Effector CD4-positive, alpha-beta T cell (primary cell): ENCODE measurements at regions not wholly inside any gene's neighbourhood (a gene's known extent, or its start where the extent isn't known, plus 50 kb on each side); places are given as distances from the start of the nearest gene placed in this dataset.

Experiments
- DNase-seq: peaks from one replicate; pipeline ENCODE4 v3.0.0-alpha.2; 2020

DNA sequence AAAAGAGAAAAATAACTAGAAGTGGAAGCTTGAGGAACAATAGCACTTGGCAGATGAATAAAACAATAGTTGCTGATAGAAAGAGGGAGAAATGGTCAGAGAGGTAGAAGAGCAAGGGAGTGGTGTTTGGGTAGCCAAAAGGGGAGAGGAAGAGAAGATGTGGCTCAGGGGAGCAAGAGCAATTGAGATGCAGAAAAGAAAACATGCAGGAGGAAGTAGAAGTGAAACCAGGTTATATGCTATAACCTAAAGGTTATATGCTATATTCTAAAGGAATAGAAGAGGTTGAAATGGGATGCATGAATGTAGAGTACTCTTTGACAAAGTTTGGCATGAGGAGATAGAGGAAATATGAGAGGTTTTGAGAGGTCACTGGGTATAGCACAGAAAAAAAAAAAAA is 759.5 kb downstream of the SATB2 start:
- DNase-seq: no peak

- no peak for DNase-seq
These were observed 759.9 kb downstream of the SATB2 start for GRCh38 chr2:198697794-198698193.

DNA sequence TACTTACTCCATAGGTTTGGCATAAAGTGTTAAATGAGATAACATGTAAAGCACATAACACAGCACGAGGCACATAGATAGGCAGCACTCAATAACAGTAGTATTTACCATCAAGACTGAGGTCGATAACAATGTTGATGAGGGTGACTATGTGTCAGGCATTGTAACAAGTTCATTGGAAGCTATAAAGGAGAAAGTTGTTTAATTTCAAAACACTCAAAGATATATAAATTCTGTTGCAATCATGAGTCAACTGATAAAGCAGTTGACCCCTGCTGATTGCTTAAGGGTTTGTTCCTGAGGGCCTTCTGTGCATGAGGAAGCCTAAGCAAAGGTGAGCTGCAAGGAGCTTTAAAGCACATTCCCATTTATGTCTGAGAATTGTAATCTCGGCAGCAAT is 760.5 kb downstream of the SATB2 start:
- no peak for DNase-seq

DNA sequence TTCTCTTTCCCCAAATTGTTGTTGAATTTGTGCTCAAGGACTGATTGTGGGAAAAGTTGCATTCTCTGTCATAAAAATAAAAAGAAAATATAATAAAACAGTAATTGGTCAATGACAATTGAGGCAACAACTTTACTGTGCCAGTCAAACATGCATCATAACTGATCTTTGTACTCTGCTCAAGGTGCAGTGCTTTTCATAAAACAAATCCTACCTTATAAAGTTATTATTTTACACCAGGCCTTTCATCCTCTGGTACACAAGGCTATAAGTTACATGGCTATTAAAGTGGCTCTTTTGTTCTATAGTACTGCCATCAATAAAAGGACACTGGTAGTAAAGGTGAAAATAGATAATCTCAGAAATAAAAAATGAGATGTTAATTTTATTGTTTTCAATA is 761.9 kb downstream of the SATB2 start:
- no peak for DNase-seq

DNA sequence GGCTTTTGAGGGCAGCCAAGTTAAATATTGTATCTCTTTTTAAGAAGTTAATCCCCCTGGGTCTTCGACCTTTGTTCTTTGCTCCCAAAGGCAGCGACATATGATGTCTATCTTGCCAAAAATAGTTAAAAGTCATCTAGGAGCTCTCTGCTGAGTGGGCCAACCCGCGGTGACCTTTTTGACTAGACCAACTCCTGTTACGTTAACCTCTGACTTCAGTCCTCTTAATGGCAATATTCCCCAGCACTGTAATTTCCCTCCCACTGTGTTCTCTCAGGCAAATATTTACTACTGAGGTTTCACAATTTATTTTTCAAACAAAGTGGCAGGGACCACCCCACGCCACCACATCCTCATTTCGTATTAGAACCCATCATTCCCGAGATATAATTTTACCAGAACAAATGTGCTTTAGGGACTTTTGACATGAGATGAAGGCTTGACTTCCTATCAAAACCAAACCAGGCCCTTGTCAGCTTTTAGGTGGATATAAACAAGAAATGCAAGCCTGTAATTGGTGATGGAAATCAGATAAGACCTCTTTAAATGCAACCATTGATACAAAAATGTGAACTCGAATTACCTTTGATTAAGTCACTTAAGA is 764.7 kb downstream of the SATB2 start:
- no peak for DNase-seq

DNA sequence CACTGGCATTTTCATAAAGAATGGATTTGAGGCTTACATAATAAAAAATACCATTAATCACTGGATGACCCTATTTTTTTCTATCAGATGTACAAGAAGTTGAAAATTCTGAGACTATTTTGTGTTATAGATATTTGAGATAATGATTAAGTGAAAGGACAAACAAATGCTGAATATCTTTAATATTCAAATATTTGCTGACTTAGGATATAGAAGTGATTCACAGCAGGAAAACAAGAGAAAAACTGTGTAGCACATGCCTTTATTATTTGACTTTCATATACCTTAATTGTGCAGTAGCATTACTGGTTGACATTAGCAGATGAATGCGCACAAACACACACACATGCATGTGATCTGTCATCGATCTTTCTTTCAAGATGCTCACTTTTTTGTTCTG is 766.5 kb downstream of the SATB2 start:
- DNase-seq: no peak

DNA sequence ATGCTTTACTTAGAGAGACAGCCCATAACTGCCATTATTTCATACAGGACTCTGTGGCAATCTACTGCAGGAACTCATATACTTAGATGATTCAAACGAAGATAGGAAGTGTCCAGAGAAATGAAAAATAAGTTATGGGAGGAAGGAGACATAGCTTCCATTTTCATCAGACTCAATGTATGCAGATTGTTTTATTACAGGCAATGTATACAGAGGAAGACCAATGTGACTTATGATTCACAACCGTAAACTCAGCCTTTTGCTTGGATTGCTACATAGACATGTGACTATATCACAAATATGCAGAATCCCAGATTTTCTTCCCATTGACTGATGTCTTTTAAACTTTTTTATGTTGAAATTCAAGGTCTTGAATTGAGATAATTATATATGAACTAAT is 793.4 kb downstream of the SATB2 start:
- no peak for DNase-seq

- no peak for DNase-seq
These were observed 794.8 kb downstream of the SATB2 start for GRCh38 chr2:198662905-198663304.

- DNase-seq: no peak
These were observed 797.2 kb downstream of the SATB2 start for GRCh38 chr2:198660501-198660900.

DNA sequence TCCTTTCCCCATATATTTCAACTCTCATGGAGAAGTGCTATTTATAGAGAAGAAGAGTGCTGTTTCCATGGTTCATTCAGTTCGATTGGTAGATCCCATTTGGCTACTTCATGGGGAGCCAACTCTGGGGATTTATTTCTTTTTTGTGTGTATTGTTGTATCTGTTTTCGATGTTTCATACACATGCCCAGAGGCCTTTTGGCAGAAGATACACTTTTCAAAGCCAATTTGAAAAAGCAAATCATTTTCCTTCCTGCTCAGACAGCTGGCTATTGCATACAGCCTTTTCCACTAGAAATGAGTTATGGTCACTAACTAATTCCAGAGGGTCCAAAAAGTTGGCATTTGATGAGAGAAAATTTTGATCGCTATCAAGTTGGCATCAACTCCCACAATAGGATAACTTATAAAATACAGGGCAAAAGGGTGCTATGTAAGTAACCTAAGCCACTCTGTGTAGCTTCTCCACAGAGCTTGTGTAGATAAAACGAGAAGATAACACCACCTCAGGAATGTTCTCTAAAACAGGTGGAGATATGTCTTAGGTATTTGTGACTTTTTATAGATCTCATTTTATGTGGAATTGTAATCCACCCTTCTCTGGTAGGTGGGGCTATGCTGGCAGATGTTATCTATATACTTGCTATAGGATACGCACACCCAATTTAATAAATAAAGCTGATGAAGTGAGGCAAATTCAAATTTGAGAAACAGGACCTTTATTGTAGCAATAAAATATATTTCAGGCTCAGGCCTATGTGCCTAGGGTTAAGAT is 798.5 kb downstream of the SATB2 start:
- DNase-seq: no peak

GRCh38 chr2:198657512-198658121 is 800.1 kb downstream of the SATB2 start:
- no peak for DNase-seq

DNA sequence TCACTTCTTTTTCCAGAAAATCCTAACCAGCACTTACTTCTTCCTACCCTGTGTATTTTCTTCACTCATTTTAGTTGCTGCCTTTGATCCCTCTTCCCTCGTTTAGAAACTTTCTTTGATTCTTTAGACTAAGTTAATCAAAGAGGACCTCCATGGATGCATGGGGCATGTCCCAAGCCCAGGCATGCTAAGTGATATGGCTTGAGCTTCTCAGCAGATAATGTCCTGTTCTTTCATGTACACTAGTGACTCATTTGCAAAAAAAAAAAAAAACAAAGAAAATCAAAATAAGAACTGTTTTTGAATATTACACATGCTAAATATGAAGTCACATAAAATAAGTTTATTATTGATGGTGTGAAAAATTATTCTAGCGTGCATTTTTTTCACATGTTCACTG is 800.9 kb downstream of the SATB2 start:
- DNase-seq: no peak

- DNase-seq: no peak
These were observed 803.1 kb downstream of the SATB2 start for GRCh38 chr2:198654646-198655045.

- no peak for DNase-seq
These were observed 804.4 kb downstream of the SATB2 start for GRCh38 chr2:198653311-198653710.

DNA sequence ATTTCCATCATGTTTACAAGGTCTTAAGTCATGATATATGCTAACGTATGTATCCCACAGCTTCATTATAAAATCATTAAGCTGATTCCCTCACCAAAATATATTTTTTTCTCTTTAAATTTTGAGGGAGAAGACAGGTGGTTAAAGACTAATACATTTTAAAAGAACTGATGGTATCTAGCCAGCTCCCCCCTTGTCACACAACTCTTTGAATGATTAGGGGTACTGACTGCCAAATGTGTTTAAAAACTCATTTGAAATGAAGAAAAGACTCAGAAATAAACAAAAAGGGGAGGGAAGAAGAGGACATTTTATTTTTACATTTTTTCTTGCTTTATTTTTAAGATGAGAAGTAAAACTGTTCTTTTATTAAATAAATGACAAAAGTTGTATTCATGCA is 805.3 kb downstream of the SATB2 start:
- DNase-seq: no peak

DNA sequence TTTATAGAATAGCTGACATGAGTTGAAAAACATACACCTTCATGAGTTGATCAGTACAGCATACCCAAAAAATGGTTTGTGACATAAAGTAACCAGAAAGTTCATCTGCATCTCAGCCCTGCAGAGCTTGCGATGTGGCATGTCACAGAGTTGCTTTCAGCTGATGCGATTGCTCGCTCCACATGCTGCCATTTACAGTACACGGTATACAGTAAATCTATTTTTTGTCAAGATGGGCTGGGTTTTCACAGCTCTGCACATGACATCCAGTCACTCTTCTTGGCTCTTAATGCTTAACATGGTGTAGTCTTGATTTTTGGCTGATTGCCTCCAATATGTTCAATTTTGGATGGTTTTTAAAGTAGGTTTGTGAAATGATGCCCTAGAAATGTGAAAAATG is 811.9 kb downstream of the SATB2 start:
- DNase-seq: no peak

- DNase-seq: no peak
These were observed 816.6 kb downstream of the SATB2 start for GRCh38 chr2:198641161-198641560.

- no peak for DNase-seq
These were observed 817.3 kb downstream of the SATB2 start for GRCh38 chr2:198640463-198640862.

DNA sequence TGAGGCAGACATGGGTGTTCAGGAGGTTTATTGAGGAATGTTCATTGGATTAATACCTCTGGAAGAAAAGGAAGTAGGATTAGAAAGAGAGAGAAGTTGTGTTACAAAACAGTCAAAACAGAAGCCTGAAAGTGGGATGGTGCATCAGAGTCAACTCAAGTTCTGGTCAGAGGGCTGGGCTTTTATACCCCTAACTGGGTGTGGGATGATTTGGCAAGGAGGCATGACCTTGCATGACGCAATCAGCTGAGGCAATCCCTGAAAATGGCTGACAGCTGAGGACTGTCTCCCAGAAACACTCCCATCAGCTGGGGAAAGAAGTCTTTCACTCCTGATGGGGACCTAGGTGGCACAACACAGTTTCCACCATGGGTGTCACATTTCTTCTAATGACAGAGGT is 818.2 kb downstream of the SATB2 start:
- DNase-seq: no peak

DNA sequence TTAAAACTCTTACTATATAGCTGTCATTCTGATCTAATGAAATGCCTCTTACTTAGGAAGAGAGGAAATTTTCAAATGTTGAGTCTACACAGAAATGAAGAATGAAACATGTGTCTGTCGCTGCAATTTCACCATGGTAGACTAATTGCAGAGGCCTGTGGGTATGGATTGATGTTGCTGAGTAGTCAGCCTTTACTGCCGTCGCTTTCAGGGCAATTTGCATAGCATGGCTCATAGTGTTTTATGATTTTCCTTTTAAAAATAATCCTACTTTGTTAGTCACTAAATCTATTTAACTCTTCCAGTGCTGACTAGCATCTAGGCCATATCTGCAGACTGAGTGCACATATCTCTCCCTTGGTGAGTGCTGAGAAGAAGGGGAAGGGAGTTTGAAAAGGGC is 819.2 kb downstream of the SATB2 start:
- DNase-seq: no peak

- no peak for DNase-seq
These were observed 826.0 kb downstream of the PLCL1 start for GRCh38 chr2:198630384-198630783.

DNA sequence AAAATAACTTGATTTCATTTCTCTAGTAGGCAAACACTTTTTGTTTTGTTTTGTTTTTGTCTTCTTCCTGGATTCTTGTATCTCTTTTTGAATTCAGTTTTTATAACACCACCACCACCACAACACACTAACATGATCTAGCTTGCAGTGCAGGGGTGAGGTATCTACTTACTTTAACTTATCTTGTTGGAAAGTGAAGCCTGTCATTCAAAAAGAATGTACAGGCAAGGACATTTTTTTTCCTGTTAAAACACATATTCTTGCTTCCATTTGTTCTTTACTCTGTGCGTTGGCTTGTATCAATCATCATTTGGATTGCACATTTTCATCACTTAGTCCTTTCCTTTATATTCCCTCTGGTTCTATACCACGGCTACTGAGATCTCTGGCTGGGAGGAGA is 824.2 kb downstream of the PLCL1 start:
- DNase-seq: no peak

DNA sequence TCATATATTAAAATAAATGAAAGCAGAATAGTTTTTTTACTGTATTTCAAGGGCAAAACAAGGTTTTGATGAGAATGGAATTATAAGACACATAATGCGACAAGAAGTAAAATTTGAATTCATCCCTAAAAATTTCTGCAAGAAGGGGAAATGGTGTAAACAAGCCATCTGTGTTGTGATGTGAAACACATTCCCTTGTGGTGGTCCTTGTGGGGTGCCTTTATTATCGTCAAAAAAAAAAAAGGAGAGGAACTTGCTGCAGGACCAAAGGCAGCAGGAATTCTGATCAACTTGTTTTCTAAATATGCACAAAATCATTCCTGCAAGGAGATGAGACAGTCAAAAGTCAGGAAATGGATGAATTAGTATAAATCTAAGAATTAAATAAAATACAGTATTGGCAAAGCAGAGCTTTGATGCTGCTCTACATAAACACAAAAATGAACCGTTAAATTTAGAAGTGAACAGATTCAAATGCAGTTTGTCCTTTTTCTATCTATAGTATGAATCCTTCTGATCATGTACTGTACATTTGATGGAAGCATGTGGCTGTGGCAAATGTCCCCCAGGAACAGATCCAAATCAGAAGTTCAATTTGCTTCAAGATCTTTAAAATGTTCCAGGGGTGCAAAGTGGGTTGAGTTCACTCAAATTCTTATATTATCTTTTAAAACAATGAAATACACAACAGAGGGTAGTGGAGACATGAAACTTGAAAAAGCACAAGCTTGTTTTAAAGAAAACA is 818.8 kb downstream of the PLCL1 start:
- no peak for DNase-seq

DNA sequence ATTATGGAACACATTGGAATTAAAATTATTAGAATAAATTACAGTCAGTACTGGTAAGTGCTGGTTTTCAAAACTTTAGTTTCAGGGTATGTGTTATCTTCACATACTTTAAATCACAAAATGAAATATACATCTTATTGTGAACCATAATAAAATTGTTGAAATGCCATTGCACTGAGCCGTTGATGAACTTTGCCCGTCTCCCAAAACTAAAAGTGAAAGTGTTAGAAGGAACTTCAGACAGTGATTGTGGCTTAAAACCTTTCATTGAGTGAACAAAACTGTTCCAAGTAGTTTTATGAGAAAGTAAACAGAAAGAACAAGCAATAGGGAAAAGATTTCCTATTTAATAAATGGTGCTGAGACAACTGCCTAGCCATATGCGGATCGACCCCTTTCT is 811.6 kb downstream of the PLCL1 start:
- no peak for DNase-seq
